GM23338 (cell line): ENCODE measurements at regions not wholly inside any gene's neighbourhood (a gene's known extent, or its start where the extent isn't known, plus 50 kb on each side); places are given as distances from the start of the nearest gene placed in this dataset.

ENCODE experiments used
- ATAC-seq: fragments of 200-7000 bp; cut with Tn5 transposase; 3 replicates; pipeline ENCODE4 v1.9.1; 2020
- DNase-seq: peaks from one replicate; pipeline ENCODE4 v3.0.0-alpha.2; 2015; ENCODE audit warnings: low spot score
- H2AFZ ChIP-seq: fragments of 200-600 bp; sonication (generic); 2 replicates; pipeline ENCODE4 v1.8.0; 2016; ENCODE audit warnings: antibody characterized with exemption, mild to moderate bottlenecking, moderate library complexity
- H3F3A ChIP-seq: fragments of 200-600 bp; sonication (generic); replicated peaks from 2 replicates; pipeline ENCODE4 v1.8.0; 2017; ENCODE audit warnings: antibody characterized with exemption, mixed run types, low read depth
- H3K27ac ChIP-seq: fragments of 200-600 bp; sonication (generic); 2 replicates; pipeline ENCODE4 v1.6.1; 2016; ENCODE audit warnings: low read depth
- H3K27me3 ChIP-seq: fragments of 200-600 bp; sonication (generic); 2 replicates; pipeline ENCODE4 v1.8.0; 2016; ENCODE audit warnings: mild to moderate bottlenecking, mixed run types, moderate library complexity; ENCODE audit not compliant: insufficient read depth
- H3K36me3 ChIP-seq: fragments of 200-600 bp; sonication (generic); 2 replicates; pipeline ENCODE4 v1.8.0; 2016; ENCODE audit warnings: mild to moderate bottlenecking; ENCODE audit not compliant: insufficient read depth
- H3K4me1 ChIP-seq: fragments of 200-600 bp; sonication (generic); 2 replicates; pipeline ENCODE4 v1.8.0; 2016; ENCODE audit warnings: mild to moderate bottlenecking, moderate library complexity; ENCODE audit not compliant: insufficient read depth
- H3K4me2 ChIP-seq: fragments of 200-600 bp; sonication (generic); 2 replicates; pipeline ENCODE4 v1.7.1; 2017; ENCODE audit warnings: mixed run types
- H3K4me3 ChIP-seq: fragments of 200-600 bp; sonication (generic); 2 replicates; pipeline ENCODE4 v1.6.1; 2016; ENCODE audit warnings: mixed run types
- H3K79me2 ChIP-seq: fragments of 200-600 bp; sonication (generic); replicated peaks from 2 replicates; pipeline ENCODE4 v1.8.0; 2017; ENCODE audit warnings: mild to moderate bottlenecking; ENCODE audit not compliant: insufficient read depth
- H3K9me2 ChIP-seq: fragments of 200-600 bp; sonication (generic); 2 replicates; pipeline ENCODE4 v1.8.0; 2017; ENCODE audit not compliant: insufficient read depth
- H4K20me1 ChIP-seq: fragments of 200-600 bp; sonication (generic); replicated peaks from 2 replicates; pipeline ENCODE4 v1.8.0; 2017; ENCODE audit warnings: mild to moderate bottlenecking; ENCODE audit not compliant: insufficient read depth
- H3K27ac Mint-ChIP-seq: 2 replicates; pipeline ENCODE4 v1.8.0; 2020; ENCODE audit warnings: inconsistent platforms, mild to moderate bottlenecking, moderate library complexity, mixed read lengths
- H3K27me3 Mint-ChIP-seq: 3 replicates; pipeline ENCODE4 v1.8.0; 2022; ENCODE audit warnings: low read depth, mild to moderate bottlenecking, moderate library complexity, mixed read lengths, inconsistent platforms; ENCODE audit not compliant: insufficient read depth, poor library complexity
- H3K36me3 Mint-ChIP-seq: 3 replicates; pipeline ENCODE4 v1.8.0; 2021; ENCODE audit warnings: low read depth, mild to moderate bottlenecking, inconsistent platforms, moderate library complexity, mixed read lengths
- H3K4me1 Mint-ChIP-seq: 3 replicates; pipeline ENCODE4 v1.8.0; 2020; ENCODE audit warnings: mild to moderate bottlenecking, inconsistent platforms, mixed read lengths
- H3K4me3 Mint-ChIP-seq: 3 replicates; pipeline ENCODE4 v1.8.0; 2021; ENCODE audit warnings: moderate library complexity, mild to moderate bottlenecking, inconsistent platforms, mixed read lengths
- H3K9me3 Mint-ChIP-seq: 3 replicates; pipeline ENCODE4 v1.8.0; 2020; ENCODE audit warnings: moderate library complexity, mild to moderate bottlenecking, inconsistent platforms, mixed read lengths
- CREB1 ChIP-seq: fragments of 250-450 bp; sonication (Bioruptor Pico); IDR thresholded peaks from 2 replicates; pipeline ENCODE4 v1.5.0; 2020; ENCODE audit warnings: low read depth, mild to moderate bottlenecking, moderate library complexity
- EZH2 ChIP-seq: fragments of 200-600 bp; sonication (generic); IDR thresholded peaks from one replicate; pipeline ENCODE4 v1.8.0; 2017; ENCODE audit warnings: antibody characterized with exemption, mild to moderate bottlenecking, low read depth; ENCODE audit not compliant: unreplicated experiment
- EZH2phosphoT487 ChIP-seq: fragments of 200-600 bp; sonication (generic); IDR thresholded peaks from one replicate; pipeline ENCODE4 v1.8.1; 2018; ENCODE audit warnings: antibody characterized with exemption; ENCODE audit not compliant: unreplicated experiment
- JUNB ChIP-seq: IDR thresholded peaks from one replicate; pipeline ENCODE4 v1.6.1; 2016; ENCODE audit warnings: antibody characterized with exemption; ENCODE audit not compliant: unreplicated experiment
- NANOG ChIP-seq: IDR thresholded peaks from 2 replicates; pipeline ENCODE4 v1.6.1; 2016; ENCODE audit warnings: antibody characterized with exemption, borderline replicate concordance
- POLR2AphosphoS5 ChIP-seq: IDR thresholded peaks from 2 replicates; pipeline ENCODE4 v1.6.1; 2016; ENCODE audit warnings: antibody characterized with exemption, low read depth
- STAT1 ChIP-seq: IDR thresholded peaks from one replicate; pipeline ENCODE4 v1.6.1; 2016; ENCODE audit warnings: antibody characterized with exemption; ENCODE audit not compliant: unreplicated experiment
- ZNF114 ChIP-seq: fragments of 250-450 bp; sonication (Bioruptor Pico); IDR thresholded peaks from 2 replicates; pipeline ENCODE4 v1.5.0; 2020; ENCODE audit warnings: mild to moderate bottlenecking, moderate library complexity
- ZNF331 ChIP-seq: fragments of 250-450 bp; sonication (Bioruptor Pico); IDR thresholded peaks from 2 replicates; pipeline ENCODE4 v1.5.0; 2020; ENCODE audit warnings: low read depth, mild to moderate bottlenecking, moderate library complexity
- TF ChIP-seq, protein P1 (sequence below): IDR thresholded peaks from 2 replicates; pipeline ENCODE4 v1.6.1; 2016; ENCODE audit warnings: antibody characterized with exemption
- TF ChIP-seq, protein P2 (sequence below): fragments of 250-450 bp; sonication (Bioruptor Pico); IDR thresholded peaks from 2 replicates; pipeline ENCODE4 v1.5.0; 2020; ENCODE audit warnings: mild to moderate bottlenecking, moderate library complexity
- TF ChIP-seq, protein P3 (sequence below): IDR thresholded peaks from one replicate; pipeline ENCODE4 v1.6.1; 2018; ENCODE audit warnings: antibody characterized with exemption; ENCODE audit not compliant: unreplicated experiment
- TF ChIP-seq, protein P4 (sequence below), 2 experiments: fragments of 200-600 bp in 1 of 2; sonication (generic) in 1 of 2; conservative IDR thresholded peaks; 2 replicates each; pipeline versions ENCODE4 v1.5.1 to v1.6.1; 2016 to 2017; ENCODE audit warnings: antibody characterized with exemption in 2 of 2, low read depth in 2 of 2, mild to moderate bottlenecking in 2 of 2, moderate library complexity in 1 of 2

DNA sequence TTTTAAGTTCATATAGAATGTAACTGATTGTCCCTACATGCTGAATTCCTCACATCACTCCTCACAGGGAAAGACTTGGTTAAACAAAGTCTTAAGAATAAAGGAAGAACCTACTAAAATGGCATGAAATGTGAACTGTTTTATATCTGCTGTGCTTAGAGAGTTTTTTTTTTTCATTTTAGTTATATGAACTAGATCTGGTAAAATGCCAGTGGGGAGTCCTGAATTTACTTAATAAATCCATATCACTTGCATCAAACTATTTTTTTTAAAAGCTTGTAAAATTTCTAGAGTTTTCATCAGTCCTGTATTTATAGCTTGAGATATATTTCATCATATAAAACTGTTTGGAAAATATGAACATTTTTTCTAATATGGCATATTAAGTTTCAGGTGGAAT, 1528.6 kb downstream of the EFNA5 start:
- H3K79me2 ChIP-seq: no peaks in the 10 kb centered on the region
- Mint-ChIP-seq H3K27ac (no peak overlapping the region), H3K9me3 (no peaks in the 10 kb centered on the region; the same call in 1 of the 3 replicates), H3K36me3 (no peaks in the 10 kb centered on the region), H3K4me3 (no peak overlapping the region), H3K27me3 (no peaks in the 10 kb centered on the region), H3K4me1 (no peaks in the 10 kb centered on the region)
- H2AFZ ChIP-seq: no peak overlapping the region
- no peaks in the 10 kb centered on the region for H3K27me3 ChIP-seq
- no peak overlapping the region for H3K27ac ChIP-seq
- no peaks in the 10 kb centered on the region for H3F3A ChIP-seq
- H3K4me1 ChIP-seq: no peaks in the 10 kb centered on the region
- no peak for TF ChIP-seq STAT1
- TF ChIP-seq, protein P1, sequence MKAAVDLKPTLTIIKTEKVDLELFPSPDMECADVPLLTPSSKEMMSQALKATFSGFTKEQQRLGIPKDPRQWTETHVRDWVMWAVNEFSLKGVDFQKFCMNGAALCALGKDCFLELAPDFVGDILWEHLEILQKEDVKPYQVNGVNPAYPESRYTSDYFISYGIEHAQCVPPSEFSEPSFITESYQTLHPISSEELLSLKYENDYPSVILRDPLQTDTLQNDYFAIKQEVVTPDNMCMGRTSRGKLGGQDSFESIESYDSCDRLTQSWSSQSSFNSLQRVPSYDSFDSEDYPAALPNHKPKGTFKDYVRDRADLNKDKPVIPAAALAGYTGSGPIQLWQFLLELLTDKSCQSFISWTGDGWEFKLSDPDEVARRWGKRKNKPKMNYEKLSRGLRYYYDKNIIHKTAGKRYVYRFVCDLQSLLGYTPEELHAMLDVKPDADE: no peak
- TF ChIP-seq EZH2phosphoT487: no peak
- no peak for TF ChIP-seq NANOG
- TF ChIP-seq, protein P2, sequence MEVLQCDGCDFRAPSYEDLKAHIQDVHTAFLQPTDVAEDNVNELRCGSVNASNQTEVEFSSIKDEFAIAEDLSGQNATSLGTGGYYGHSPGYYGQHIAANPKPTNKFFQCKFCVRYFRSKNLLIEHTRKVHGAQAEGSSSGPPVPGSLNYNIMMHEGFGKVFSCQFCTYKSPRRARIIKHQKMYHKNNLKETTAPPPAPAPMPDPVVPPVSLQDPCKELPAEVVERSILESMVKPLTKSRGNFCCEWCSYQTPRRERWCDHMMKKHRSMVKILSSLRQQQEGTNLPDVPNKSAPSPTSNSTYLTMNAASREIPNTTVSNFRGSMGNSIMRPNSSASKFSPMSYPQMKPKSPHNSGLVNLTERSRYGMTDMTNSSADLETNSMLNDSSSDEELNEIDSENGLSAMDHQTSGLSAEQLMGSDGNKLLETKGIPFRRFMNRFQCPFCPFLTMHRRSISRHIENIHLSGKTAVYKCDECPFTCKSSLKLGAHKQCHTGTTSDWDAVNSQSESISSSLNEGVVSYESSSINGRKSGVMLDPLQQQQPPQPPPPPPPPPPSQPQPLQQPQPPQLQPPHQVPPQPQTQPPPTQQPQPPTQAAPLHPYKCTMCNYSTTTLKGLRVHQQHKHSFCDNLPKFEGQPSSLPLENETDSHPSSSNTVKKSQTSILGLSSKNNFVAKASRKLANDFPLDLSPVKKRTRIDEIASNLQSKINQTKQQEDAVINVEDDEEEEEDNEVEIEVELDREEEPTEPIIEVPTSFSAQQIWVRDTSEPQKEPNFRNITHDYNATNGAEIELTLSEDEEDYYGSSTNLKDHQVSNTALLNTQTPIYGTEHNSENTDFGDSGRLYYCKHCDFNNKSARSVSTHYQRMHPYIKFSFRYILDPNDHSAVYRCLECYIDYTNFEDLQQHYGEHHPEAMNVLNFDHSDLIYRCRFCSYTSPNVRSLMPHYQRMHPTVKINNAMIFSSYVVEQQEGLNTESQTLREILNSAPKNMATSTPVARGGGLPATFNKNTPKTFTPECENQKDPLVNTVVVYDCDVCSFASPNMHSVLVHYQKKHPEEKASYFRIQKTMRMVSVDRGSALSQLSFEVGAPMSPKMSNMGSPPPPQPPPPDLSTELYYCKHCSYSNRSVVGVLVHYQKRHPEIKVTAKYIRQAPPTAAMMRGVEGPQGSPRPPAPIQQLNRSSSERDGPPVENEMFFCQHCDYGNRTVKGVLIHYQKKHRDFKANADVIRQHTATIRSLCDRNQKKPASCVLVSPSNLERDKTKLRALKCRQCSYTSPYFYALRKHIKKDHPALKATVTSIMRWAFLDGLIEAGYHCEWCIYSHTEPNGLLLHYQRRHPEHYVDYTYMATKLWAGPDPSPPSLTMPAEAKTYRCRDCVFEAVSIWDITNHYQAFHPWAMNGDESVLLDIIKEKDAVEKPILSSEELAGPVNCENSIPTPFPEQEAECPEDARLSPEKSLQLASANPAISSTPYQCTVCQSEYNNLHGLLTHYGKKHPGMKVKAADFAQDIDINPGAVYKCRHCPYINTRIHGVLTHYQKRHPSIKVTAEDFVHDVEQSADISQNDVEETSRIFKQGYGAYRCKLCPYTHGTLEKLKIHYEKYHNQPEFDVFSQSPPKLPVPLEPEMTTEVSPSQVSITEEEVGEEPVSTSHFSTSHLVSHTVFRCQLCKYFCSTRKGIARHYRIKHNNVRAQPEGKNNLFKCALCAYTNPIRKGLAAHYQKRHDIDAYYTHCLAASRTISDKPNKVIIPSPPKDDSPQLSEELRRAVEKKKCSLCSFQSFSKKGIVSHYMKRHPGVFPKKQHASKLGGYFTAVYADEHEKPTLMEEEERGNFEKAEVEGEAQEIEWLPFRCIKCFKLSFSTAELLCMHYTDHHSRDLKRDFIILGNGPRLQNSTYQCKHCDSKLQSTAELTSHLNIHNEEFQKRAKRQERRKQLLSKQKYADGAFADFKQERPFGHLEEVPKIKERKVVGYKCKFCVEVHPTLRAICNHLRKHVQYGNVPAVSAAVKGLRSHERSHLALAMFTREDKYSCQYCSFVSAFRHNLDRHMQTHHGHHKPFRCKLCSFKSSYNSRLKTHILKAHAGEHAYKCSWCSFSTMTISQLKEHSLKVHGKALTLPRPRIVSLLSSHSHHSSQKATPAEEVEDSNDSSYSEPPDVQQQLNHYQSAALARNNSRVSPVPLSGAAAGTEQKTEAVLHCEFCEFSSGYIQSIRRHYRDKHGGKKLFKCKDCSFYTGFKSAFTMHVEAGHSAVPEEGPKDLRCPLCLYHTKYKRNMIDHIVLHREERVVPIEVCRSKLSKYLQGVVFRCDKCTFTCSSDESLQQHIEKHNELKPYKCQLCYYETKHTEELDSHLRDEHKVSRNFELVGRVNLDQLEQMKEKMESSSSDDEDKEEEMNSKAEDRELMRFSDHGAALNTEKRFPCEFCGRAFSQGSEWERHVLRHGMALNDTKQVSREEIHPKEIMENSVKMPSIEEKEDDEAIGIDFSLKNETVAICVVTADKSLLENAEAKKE (CRISPR knock-in tag): no peak
- no peak for TF ChIP-seq CREB1 (CRISPR knock-in tag)
- TF ChIP-seq EZH2: no peak
- TF ChIP-seq, protein P3, sequence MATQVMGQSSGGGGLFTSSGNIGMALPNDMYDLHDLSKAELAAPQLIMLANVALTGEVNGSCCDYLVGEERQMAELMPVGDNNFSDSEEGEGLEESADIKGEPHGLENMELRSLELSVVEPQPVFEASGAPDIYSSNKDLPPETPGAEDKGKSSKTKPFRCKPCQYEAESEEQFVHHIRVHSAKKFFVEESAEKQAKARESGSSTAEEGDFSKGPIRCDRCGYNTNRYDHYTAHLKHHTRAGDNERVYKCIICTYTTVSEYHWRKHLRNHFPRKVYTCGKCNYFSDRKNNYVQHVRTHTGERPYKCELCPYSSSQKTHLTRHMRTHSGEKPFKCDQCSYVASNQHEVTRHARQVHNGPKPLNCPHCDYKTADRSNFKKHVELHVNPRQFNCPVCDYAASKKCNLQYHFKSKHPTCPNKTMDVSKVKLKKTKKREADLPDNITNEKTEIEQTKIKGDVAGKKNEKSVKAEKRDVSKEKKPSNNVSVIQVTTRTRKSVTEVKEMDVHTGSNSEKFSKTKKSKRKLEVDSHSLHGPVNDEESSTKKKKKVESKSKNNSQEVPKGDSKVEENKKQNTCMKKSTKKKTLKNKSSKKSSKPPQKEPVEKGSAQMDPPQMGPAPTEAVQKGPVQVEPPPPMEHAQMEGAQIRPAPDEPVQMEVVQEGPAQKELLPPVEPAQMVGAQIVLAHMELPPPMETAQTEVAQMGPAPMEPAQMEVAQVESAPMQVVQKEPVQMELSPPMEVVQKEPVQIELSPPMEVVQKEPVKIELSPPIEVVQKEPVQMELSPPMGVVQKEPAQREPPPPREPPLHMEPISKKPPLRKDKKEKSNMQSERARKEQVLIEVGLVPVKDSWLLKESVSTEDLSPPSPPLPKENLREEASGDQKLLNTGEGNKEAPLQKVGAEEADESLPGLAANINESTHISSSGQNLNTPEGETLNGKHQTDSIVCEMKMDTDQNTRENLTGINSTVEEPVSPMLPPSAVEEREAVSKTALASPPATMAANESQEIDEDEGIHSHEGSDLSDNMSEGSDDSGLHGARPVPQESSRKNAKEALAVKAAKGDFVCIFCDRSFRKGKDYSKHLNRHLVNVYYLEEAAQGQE: no peak
- no peak for TF ChIP-seq ZNF114
- TF ChIP-seq, protein P4, sequence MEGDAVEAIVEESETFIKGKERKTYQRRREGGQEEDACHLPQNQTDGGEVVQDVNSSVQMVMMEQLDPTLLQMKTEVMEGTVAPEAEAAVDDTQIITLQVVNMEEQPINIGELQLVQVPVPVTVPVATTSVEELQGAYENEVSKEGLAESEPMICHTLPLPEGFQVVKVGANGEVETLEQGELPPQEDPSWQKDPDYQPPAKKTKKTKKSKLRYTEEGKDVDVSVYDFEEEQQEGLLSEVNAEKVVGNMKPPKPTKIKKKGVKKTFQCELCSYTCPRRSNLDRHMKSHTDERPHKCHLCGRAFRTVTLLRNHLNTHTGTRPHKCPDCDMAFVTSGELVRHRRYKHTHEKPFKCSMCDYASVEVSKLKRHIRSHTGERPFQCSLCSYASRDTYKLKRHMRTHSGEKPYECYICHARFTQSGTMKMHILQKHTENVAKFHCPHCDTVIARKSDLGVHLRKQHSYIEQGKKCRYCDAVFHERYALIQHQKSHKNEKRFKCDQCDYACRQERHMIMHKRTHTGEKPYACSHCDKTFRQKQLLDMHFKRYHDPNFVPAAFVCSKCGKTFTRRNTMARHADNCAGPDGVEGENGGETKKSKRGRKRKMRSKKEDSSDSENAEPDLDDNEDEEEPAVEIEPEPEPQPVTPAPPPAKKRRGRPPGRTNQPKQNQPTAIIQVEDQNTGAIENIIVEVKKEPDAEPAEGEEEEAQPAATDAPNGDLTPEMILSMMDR (conservative IDR thresholded peaks at IDR 0.05; ENCODE audit: low read depth in 2 of 2): no peak
- no peak for TF ChIP-seq POLR2AphosphoS5
- TF ChIP-seq ZNF331 (CRISPR knock-in tag): no peak
- no peak for TF ChIP-seq JUNB
- no peak overlapping the region for H3K4me3 ChIP-seq
- no peaks in the 10 kb centered on the region for H4K20me1 ChIP-seq
- ATAC-seq (no peak), DNase-seq (no peak)
- no peak overlapping the region for H3K4me2 ChIP-seq
- peaks cover 5% of the 10 kb centered on the region; the same call in 1 of the 2 replicates for H3K9me2 ChIP-seq
- H3K36me3 ChIP-seq: no peaks in the 10 kb centered on the region
